Fibroblast of mammary gland (primary cell): ENCODE measurements at regions not wholly inside any gene's neighbourhood (a gene's known extent, or its start where the extent isn't known, plus 50 kb on each side); places are given as distances from the start of the nearest gene placed in this dataset.

ENCODE experiments used
- DNase-seq: peaks from one replicate; pipeline ENCODE4 v3.0.0-alpha.2; 2010; ENCODE audit warnings: low read depth
- H3K4me3 ChIP-seq: 2 replicates; pipeline ENCODE4 v1.5.1; 2011; ENCODE audit warnings: low read depth, mild to moderate bottlenecking, low read length, moderate library complexity; ENCODE audit not compliant: control insufficient read depth
- CTCF ChIP-seq: conservative IDR thresholded peaks from 2 replicates; pipeline ENCODE4 v1.5.1; 2011; ENCODE audit warnings: low read depth, low read length, inconsistent platforms; ENCODE audit not compliant: control insufficient read depth, insufficient read depth

- H3K4me3 ChIP-seq: no peak overlapping the region
- TF ChIP-seq CTCF: no peak
- DNase-seq: no peak
These were observed 158.4 kb downstream of the KLF13 start for GRCh38 chr15:31484986-31485385.

GRCh38 chr15:31485431-31485830 lies 158.8 kb downstream of the KLF13 start:
- TF ChIP-seq CTCF: no peak
- DNase-seq: no peak
- no peak overlapping the region for H3K4me3 ChIP-seq

GRCh38 chr15:31485911-31486461 lies 159.4 kb downstream of the KLF13 start:
- no peak for TF ChIP-seq CTCF
- DNase-seq: no peak
- no peak overlapping the region for H3K4me3 ChIP-seq

GRCh38 chr15:31486506-31486905 lies 159.9 kb downstream of the KLF13 start:
- H3K4me3 ChIP-seq: no peak overlapping the region
- no peak for TF ChIP-seq CTCF
- no peak for DNase-seq

GRCh38 chr15:31486906-31487695 lies 160.5 kb downstream of the KLF13 start:
- DNase-seq: no peak
- no peak for TF ChIP-seq CTCF
- no peak overlapping the region for H3K4me3 ChIP-seq

GRCh38 chr15:31487811-31488436 lies 161.3 kb downstream of the KLF13 start:
- DNase-seq: peak; percentile 89
- peak; percentile 8 for TF ChIP-seq CTCF
- no peak overlapping the region for H3K4me3 ChIP-seq
